ENCODE measurements at regions not wholly inside any gene's neighbourhood (a gene's known extent, or its start where the extent isn't known, plus 50 kb on each side); places are given as distances from the start of the nearest gene placed in this dataset.

DNA sequence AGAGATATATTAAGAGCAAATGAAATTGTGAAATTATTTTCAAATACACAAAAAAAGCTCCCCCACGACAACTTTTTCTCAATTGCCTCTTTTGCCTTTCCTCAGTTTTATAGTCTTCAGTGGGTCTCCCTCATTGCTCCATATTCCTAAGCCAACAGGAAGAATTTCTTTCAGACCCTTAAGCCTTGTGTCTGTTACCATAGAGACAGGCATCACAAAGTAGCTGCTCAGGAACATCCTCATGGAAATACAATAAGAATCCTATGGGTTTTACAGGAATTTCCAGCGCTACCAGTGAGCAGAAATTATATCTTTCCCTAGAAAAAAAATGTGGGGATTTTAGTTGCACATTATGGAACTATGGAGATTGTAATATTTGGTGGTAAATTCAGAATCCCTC lies 121.9 kb upstream of the DMD start:
- Histone ChIP-seq H3K4me1 (ENCODE audit: low read depth) (no peaks in the 10 kb centered on the region), H3K9me3 (ENCODE audit: low read depth) (no peaks in the 10 kb centered on the region), H3K4me3 (no peak overlapping the region), H3K27ac (no peak overlapping the region), H3K36me3 (no peaks in the 10 kb centered on the region), H3K27me3 (no peaks in the 10 kb centered on the region)
- DNase-seq (ENCODE audit: low read depth in 1 of 2, low spot score in 1 of 2) = no peak
- TF ChIP-seq, protein P1, sequence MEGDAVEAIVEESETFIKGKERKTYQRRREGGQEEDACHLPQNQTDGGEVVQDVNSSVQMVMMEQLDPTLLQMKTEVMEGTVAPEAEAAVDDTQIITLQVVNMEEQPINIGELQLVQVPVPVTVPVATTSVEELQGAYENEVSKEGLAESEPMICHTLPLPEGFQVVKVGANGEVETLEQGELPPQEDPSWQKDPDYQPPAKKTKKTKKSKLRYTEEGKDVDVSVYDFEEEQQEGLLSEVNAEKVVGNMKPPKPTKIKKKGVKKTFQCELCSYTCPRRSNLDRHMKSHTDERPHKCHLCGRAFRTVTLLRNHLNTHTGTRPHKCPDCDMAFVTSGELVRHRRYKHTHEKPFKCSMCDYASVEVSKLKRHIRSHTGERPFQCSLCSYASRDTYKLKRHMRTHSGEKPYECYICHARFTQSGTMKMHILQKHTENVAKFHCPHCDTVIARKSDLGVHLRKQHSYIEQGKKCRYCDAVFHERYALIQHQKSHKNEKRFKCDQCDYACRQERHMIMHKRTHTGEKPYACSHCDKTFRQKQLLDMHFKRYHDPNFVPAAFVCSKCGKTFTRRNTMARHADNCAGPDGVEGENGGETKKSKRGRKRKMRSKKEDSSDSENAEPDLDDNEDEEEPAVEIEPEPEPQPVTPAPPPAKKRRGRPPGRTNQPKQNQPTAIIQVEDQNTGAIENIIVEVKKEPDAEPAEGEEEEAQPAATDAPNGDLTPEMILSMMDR (IDR thresholded peaks at IDR 0.05; ENCODE audit: low read depth, low read length) = no peak

DNA sequence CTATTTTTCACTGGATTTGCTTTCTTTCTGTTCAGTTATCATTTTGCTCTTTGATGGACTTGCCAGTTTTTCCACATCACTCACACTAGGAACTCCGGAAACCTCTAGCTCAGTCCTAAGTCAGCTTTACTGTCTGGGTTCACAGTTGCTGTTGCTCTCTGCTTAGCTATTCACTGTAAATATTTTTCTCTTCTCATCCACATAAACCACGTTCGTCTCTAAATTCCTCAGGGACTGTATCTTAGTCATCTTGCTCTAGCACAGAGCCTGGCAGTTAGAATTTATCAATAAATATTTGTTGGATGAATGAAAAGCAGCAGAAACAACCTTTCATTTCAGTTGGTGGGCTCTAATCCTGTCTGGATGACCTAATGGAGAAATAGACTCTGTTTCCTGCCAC lies 119.4 kb upstream of the DMD start:
- no peak overlapping the region for H3K4me3 ChIP-seq
- no peaks in the 10 kb centered on the region for H3K27me3 ChIP-seq
- DNase-seq (ENCODE audit: low read depth in 1 of 2, low spot score in 1 of 2) = no peak
- no peaks in the 10 kb centered on the region for H3K9me3 ChIP-seq (ENCODE audit: low read depth)
- no peak overlapping the region for H3K27ac ChIP-seq
- TF ChIP-seq, protein P1 (IDR thresholded peaks at IDR 0.05; ENCODE audit: low read depth, low read length) = no peak
- no peaks in the 10 kb centered on the region for H3K36me3 ChIP-seq
- H3K4me1 ChIP-seq (ENCODE audit: low read depth) = no peaks in the 10 kb centered on the region

DNA sequence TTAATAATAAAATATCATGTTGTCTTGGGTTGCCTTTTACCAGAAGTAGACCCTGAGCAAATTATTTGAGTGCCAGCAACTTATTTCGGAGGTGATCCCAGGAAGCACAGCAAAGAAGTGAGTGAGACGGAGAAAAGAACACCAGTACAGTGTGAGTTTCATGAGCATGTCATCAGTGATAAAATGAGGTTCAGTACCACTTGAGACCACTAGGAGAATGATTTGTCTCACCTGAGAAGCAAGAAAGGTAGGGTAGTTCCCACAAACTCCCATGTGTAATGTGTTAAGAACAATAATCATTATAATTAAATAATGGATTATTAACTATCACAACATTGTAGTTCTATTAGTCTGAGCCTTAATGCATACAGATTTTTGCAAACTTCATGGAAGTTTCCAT lies 112.8 kb upstream of the DMD start:
- H3K9me3 ChIP-seq (ENCODE audit: low read depth) = no peaks in the 10 kb centered on the region
- H3K27me3 ChIP-seq = no peaks in the 10 kb centered on the region
- H3K4me3 ChIP-seq = no peak overlapping the region
- DNase-seq (ENCODE audit: low read depth in 1 of 2, low spot score in 1 of 2) = no peak
- no peak overlapping the region for H3K27ac ChIP-seq
- TF ChIP-seq, protein P1 (IDR thresholded peaks at IDR 0.05; ENCODE audit: low read depth, low read length) = no peak
- H3K4me1 ChIP-seq (ENCODE audit: low read depth) = no peaks in the 10 kb centered on the region
- no peaks in the 10 kb centered on the region for H3K36me3 ChIP-seq

DNA sequence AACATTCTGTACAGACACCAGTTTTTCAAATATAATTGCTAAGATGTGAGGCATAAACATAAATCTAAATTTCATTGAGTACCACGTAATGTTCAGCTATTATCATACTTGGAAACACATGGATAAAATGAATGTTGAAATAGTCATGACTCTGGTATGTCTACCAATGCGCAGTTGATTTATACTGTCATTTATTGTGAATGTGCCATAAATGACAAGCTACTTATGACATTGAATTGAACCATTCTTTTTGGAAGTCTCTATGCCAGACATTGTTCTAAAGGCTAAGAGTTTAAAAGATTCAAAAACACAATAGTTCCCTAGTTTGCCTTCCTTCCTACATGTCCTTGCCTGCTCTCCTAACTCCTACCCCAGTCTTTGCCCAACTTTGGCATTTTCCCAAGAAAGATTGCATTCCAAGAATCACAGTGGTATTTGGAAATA lies 96.6 kb upstream of the DMD start:
- TF ChIP-seq, protein P1 (IDR thresholded peaks at IDR 0.05; ENCODE audit: low read depth, low read length) = no peak
- peak in 1 of 2 donors; percentile 2 for DNase-seq (ENCODE audit: low read depth in 1 of 2, low spot score in 1 of 2)
- Histone ChIP-seq H3K27me3 (no peaks in the 10 kb centered on the region), H3K27ac (no peak overlapping the region), H3K9me3 (ENCODE audit: low read depth) (no peaks in the 10 kb centered on the region), H3K4me1 (ENCODE audit: low read depth) (no peaks in the 10 kb centered on the region), H3K4me3 (no peak overlapping the region), H3K36me3 (no peaks in the 10 kb centered on the region)

DNA sequence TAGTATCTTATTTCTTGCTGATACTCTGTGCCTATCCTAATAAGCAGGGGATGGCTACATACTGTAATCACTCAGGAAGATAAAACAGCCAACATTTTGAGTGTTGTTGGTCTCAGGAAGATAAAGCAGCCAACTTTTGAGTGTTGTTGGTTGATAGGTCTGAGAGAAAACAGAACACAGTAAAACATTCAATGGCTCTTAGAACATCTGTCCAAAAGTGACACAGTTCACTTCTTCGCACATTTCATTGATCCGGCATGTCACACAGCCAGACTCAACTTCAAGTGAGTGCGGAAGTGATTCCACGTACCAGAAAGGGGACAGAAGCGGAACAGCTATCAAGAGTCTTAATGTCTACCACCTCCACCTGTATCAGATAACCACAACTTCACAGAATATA lies 87.3 kb upstream of the DMD start:
- no peaks in the 10 kb centered on the region for H3K27me3 ChIP-seq
- H3K27ac ChIP-seq = no peak overlapping the region
- DNase-seq (ENCODE audit: low read depth in 1 of 2, low spot score in 1 of 2) = peak in 1 of 2 donors; percentile 70
- H3K4me1 ChIP-seq (ENCODE audit: low read depth) = peaks cover 10% of the 10 kb centered on the region
- no peak overlapping the region for H3K4me3 ChIP-seq
- H3K36me3 ChIP-seq = no peaks in the 10 kb centered on the region
- H3K9me3 ChIP-seq (ENCODE audit: low read depth) = no peaks in the 10 kb centered on the region
- TF ChIP-seq, protein P1 (IDR thresholded peaks at IDR 0.05; ENCODE audit: low read depth, low read length) = no peak

DNA sequence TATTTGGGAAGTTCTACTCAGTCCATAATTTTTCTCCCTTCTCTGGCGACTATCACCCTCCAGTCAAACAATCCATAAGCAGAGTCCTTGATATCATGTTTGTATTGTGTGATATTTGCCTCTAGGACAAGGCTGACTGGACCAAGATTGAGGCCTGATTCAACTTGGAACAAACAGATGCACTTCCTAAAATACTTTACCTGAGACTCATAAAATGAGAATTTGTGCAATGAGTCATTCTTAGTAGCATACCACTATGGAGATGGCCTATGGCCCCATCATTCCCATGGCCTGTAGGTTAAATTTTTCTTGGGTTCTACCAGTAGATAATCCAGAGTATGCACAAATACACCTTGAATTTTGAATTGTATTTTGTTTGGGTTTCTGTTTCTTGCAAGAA lies 74.2 kb upstream of the DMD start:
- H3K36me3 ChIP-seq = no peaks in the 10 kb centered on the region
- no peak for DNase-seq (ENCODE audit: low read depth in 1 of 2, low spot score in 1 of 2)
- no peak overlapping the region for H3K4me3 ChIP-seq
- H3K27me3 ChIP-seq = no peaks in the 10 kb centered on the region
- H3K4me1 ChIP-seq (ENCODE audit: low read depth) = no peaks in the 10 kb centered on the region
- TF ChIP-seq, protein P1 (IDR thresholded peaks at IDR 0.05; ENCODE audit: low read depth, low read length) = no peak
- no peaks in the 10 kb centered on the region for H3K9me3 ChIP-seq (ENCODE audit: low read depth)
- H3K27ac ChIP-seq = no peak overlapping the region

Measured in cardiac muscle cell (in vitro differentiated cells and primary cell).